ENCODE measurements at regions not wholly inside any gene's neighbourhood (a gene's known extent, or its start where the extent isn't known, plus 50 kb on each side); places are given as distances from the start of the nearest gene placed in this dataset.
"Not testable (repeated sequence)": the region's sequence is repeated elsewhere in the genome, so short reads cannot be mapped to it uniquely, and the experiment has no call there.

- peaks cover 7% of the 10 kb centered on the region for H3K4me1 ChIP-seq (ENCODE audit: low read length)
- H3K4me2 ChIP-seq (ENCODE audit: low read depth, low read length, poor library complexity, severe bottlenecking), result no peak overlapping the region
- H3K36me3 ChIP-seq (ENCODE audit: insufficient read depth, low read length), result no peaks in the 10 kb centered on the region
- no peak overlapping the region for H2AFZ ChIP-seq (ENCODE audit: low read length)
- no peaks in the 10 kb centered on the region for H3K79me2 ChIP-seq (ENCODE audit: low read length)
- no peak overlapping the region for H3K4me3 ChIP-seq (ENCODE audit: low read length)
- DNase-seq, result no peak
- H3K9me2 ChIP-seq (replicated peaks; ENCODE audit: insufficient read depth, low read length), result no peaks in the 10 kb centered on the region
- no peaks in the 10 kb centered on the region for H4K20me1 ChIP-seq (ENCODE audit: insufficient read depth, low read depth, low read length)
- H3K9ac ChIP-seq (ENCODE audit: low read length), result no peak overlapping the region
- H3K9me3 ChIP-seq (ENCODE audit: low read length), result no peaks in the 10 kb centered on the region
- H3K27ac ChIP-seq (ENCODE audit: low read length), result no peak overlapping the region
- H3K27me3 ChIP-seq (ENCODE audit: low read length), result no peaks in the 10 kb centered on the region
These were observed 72.2 kb upstream of the CYRIA start for GRCh38 chr2:16737812-16738211.

- Histone ChIP-seq H3K79me2 (ENCODE audit: low read length) (no peaks in the 10 kb centered on the region), H4K20me1 (ENCODE audit: insufficient read depth, low read depth, low read length) (no peaks in the 10 kb centered on the region), H2AFZ (ENCODE audit: low read length) (no peak overlapping the region), H3K9me2 (replicated peaks; ENCODE audit: insufficient read depth, low read length) (no peaks in the 10 kb centered on the region), H3K4me2 (ENCODE audit: low read depth, low read length, poor library complexity, severe bottlenecking) (no peak overlapping the region), H3K4me1 (ENCODE audit: low read length) (no peaks in the 10 kb centered on the region), H3K4me3 (ENCODE audit: low read length) (no peak overlapping the region), H3K27me3 (ENCODE audit: low read length) (no peaks in the 10 kb centered on the region), H3K27ac (ENCODE audit: low read length) (no peak overlapping the region), H3K9me3 (ENCODE audit: low read length) (no peaks in the 10 kb centered on the region), H3K9ac (ENCODE audit: low read length) (no peak overlapping the region), H3K36me3 (ENCODE audit: insufficient read depth, low read length) (no peaks in the 10 kb centered on the region)
- no peak for DNase-seq
These were observed 71.0 kb upstream of the CYRIA start for GRCh38 chr2:16736633-16737032.

GRCh38 chr2:16729335-16729734, 63.7 kb upstream of the CYRIA start:
- Histone ChIP-seq H3K27ac (ENCODE audit: low read length) (no peak overlapping the region), H3K9me2 (replicated peaks; ENCODE audit: insufficient read depth, low read length) (no peaks in the 10 kb centered on the region), H2AFZ (ENCODE audit: low read length) (no peak overlapping the region), H3K27me3 (ENCODE audit: low read length) (peaks cover 3% of the 10 kb centered on the region; the same call in 1 of the 2 replicates), H3K9me3 (ENCODE audit: low read length) (no peaks in the 10 kb centered on the region), H3K36me3 (ENCODE audit: insufficient read depth, low read length) (no peaks in the 10 kb centered on the region), H3K9ac (ENCODE audit: low read length) (no peak overlapping the region), H3K4me3 (ENCODE audit: low read length) (no peak overlapping the region), H3K4me2 (ENCODE audit: low read depth, low read length, poor library complexity, severe bottlenecking) (no peak overlapping the region), H3K79me2 (ENCODE audit: low read length) (no peaks in the 10 kb centered on the region), H4K20me1 (ENCODE audit: insufficient read depth, low read depth, low read length) (no peaks in the 10 kb centered on the region), H3K4me1 (ENCODE audit: low read length) (no peaks in the 10 kb centered on the region)
- no peak for DNase-seq

GRCh38 chr2:16728351-16729136, 62.9 kb upstream of the CYRIA start:
- H3K9me2 ChIP-seq (replicated peaks; ENCODE audit: insufficient read depth, low read length), result no peaks in the 10 kb centered on the region
- no peak for DNase-seq
- no peaks in the 10 kb centered on the region for H4K20me1 ChIP-seq (ENCODE audit: insufficient read depth, low read depth, low read length)
- peaks cover 3% of the 10 kb centered on the region; the same call in 1 of the 2 replicates for H3K27me3 ChIP-seq (ENCODE audit: low read length)
- H3K4me2 ChIP-seq (ENCODE audit: low read depth, low read length, poor library complexity, severe bottlenecking), result no peak overlapping the region
- H3K27ac ChIP-seq (ENCODE audit: low read length), result no peak overlapping the region
- no peak overlapping the region for H3K9ac ChIP-seq (ENCODE audit: low read length)
- no peak overlapping the region for H3K4me3 ChIP-seq (ENCODE audit: low read length)
- no peak overlapping the region for H2AFZ ChIP-seq (ENCODE audit: low read length)
- no peaks in the 10 kb centered on the region for H3K4me1 ChIP-seq (ENCODE audit: low read length)
- no peaks in the 10 kb centered on the region for H3K36me3 ChIP-seq (ENCODE audit: insufficient read depth, low read length)
- no peaks in the 10 kb centered on the region for H3K79me2 ChIP-seq (ENCODE audit: low read length)
- H3K9me3 ChIP-seq (ENCODE audit: low read length), result no peaks in the 10 kb centered on the region

- DNase-seq; H3K79me2 ChIP-seq (ENCODE audit: low read length); H3K4me1 ChIP-seq (ENCODE audit: low read length); H3K36me3 ChIP-seq (ENCODE audit: insufficient read depth, low read length); H3K9me2 ChIP-seq (replicated peaks; ENCODE audit: insufficient read depth, low read length); H2AFZ ChIP-seq (ENCODE audit: low read length); H3K27ac ChIP-seq (ENCODE audit: low read length); H3K4me3 ChIP-seq (ENCODE audit: low read length); H3K9me3 ChIP-seq (ENCODE audit: low read length); H3K27me3 ChIP-seq (ENCODE audit: low read length); H3K9ac ChIP-seq (ENCODE audit: low read length); H3K4me2 ChIP-seq (ENCODE audit: low read depth, low read length, poor library complexity, severe bottlenecking); H4K20me1 ChIP-seq (ENCODE audit: insufficient read depth, low read depth, low read length): not testable (repeated sequence)
These were observed 62.2 kb upstream of the CYRIA start for GRCh38 chr2:16727849-16728248.

GRCh38 chr2:16727256-16727655, 61.6 kb upstream of the CYRIA start:
- Histone ChIP-seq H3K9ac (ENCODE audit: low read length) (no peak overlapping the region), H3K27me3 (ENCODE audit: low read length) (peaks cover 3% of the 10 kb centered on the region; the same call in 1 of the 2 replicates), H4K20me1 (ENCODE audit: insufficient read depth, low read depth, low read length) (no peaks in the 10 kb centered on the region), H3K4me2 (ENCODE audit: low read depth, low read length, poor library complexity, severe bottlenecking) (no peak overlapping the region), H2AFZ (ENCODE audit: low read length) (no peak overlapping the region), H3K4me3 (ENCODE audit: low read length) (no peak overlapping the region), H3K36me3 (ENCODE audit: insufficient read depth, low read length) (no peaks in the 10 kb centered on the region), H3K4me1 (ENCODE audit: low read length) (no peaks in the 10 kb centered on the region), H3K9me2 (replicated peaks; ENCODE audit: insufficient read depth, low read length) (no peaks in the 10 kb centered on the region), H3K79me2 (ENCODE audit: low read length) (no peaks in the 10 kb centered on the region), H3K27ac (ENCODE audit: low read length) (no peak overlapping the region), H3K9me3 (ENCODE audit: low read length) (no peaks in the 10 kb centered on the region)
- DNase-seq, result no peak

GRCh38 chr2:16726577-16726976, 60.9 kb upstream of the CYRIA start:
- H3K27me3 ChIP-seq (ENCODE audit: low read length), result peaks cover 3% of the 10 kb centered on the region; the same call in 1 of the 2 replicates
- no peaks in the 10 kb centered on the region for H3K9me3 ChIP-seq (ENCODE audit: low read length)
- no peaks in the 10 kb centered on the region for H4K20me1 ChIP-seq (ENCODE audit: insufficient read depth, low read depth, low read length)
- H2AFZ ChIP-seq (ENCODE audit: low read length), result no peak overlapping the region
- no peaks in the 10 kb centered on the region for H3K4me1 ChIP-seq (ENCODE audit: low read length)
- H3K9me2 ChIP-seq (replicated peaks; ENCODE audit: insufficient read depth, low read length), result no peaks in the 10 kb centered on the region
- no peak overlapping the region for H3K4me3 ChIP-seq (ENCODE audit: low read length)
- H3K9ac ChIP-seq (ENCODE audit: low read length), result no peak overlapping the region
- H3K27ac ChIP-seq (ENCODE audit: low read length), result no peak overlapping the region
- no peaks in the 10 kb centered on the region for H3K79me2 ChIP-seq (ENCODE audit: low read length)
- H3K4me2 ChIP-seq (ENCODE audit: low read depth, low read length, poor library complexity, severe bottlenecking), result no peak overlapping the region
- H3K36me3 ChIP-seq (ENCODE audit: insufficient read depth, low read length), result no peaks in the 10 kb centered on the region
- DNase-seq, result no peak

- Histone ChIP-seq H3K4me1 (ENCODE audit: low read length) (no peaks in the 10 kb centered on the region), H2AFZ (ENCODE audit: low read length) (no peak overlapping the region), H3K27ac (ENCODE audit: low read length) (no peak overlapping the region), H3K4me2 (ENCODE audit: low read depth, low read length, poor library complexity, severe bottlenecking) (no peak overlapping the region), H3K9me2 (replicated peaks; ENCODE audit: insufficient read depth, low read length) (no peaks in the 10 kb centered on the region), H3K9me3 (ENCODE audit: low read length) (no peaks in the 10 kb centered on the region), H3K36me3 (ENCODE audit: insufficient read depth, low read length) (no peaks in the 10 kb centered on the region), H3K79me2 (ENCODE audit: low read length) (no peaks in the 10 kb centered on the region), H3K9ac (ENCODE audit: low read length) (no peak overlapping the region), H3K27me3 (ENCODE audit: low read length) (peaks cover 3% of the 10 kb centered on the region; the same call in 1 of the 2 replicates), H4K20me1 (ENCODE audit: insufficient read depth, low read depth, low read length) (no peaks in the 10 kb centered on the region), H3K4me3 (ENCODE audit: low read length) (no peak overlapping the region)
- DNase-seq, result no peak
These were observed 60.5 kb upstream of the CYRIA start for GRCh38 chr2:16726147-16726546.
